H9 (cell line): ENCODE measurements at regions not wholly inside any gene's neighbourhood (a gene's known extent, or its start where the extent isn't known, plus 50 kb on each side); places are given as distances from the start of the nearest gene placed in this dataset.

Source experiments
- DNase-seq: peaks from one replicate; pipeline ENCODE4 v3.0.0-alpha.2; 2017
- H2AFZ ChIP-seq: one replicate; pipeline ENCODE4 v1.6.1; 2013; ENCODE audit warnings: mild to moderate bottlenecking, low read length, control low read depth, moderate library complexity
- H2AK5ac ChIP-seq: 2 replicates; pipeline ENCODE4 v1.6.1; 2013; ENCODE audit warnings: low read length, control low read depth, mixed read lengths; ENCODE audit not compliant: insufficient read length
- H2BK120ac ChIP-seq: one replicate; pipeline ENCODE4 v1.6.1; 2013; ENCODE audit warnings: low read depth, mild to moderate bottlenecking, low read length, control low read depth, inconsistent platforms; ENCODE audit not compliant: poor library complexity, severe bottlenecking
- H2BK12ac ChIP-seq: 2 replicates; pipeline ENCODE4 v1.6.1; 2013; ENCODE audit warnings: low read length, control low read depth, mixed read lengths, low read depth; ENCODE audit not compliant: insufficient read length
- H2BK15ac ChIP-seq: 2 replicates; pipeline ENCODE4 v1.6.1; 2013; ENCODE audit warnings: low read depth, low read length, control low read depth
- H2BK20ac ChIP-seq: one replicate; pipeline ENCODE4 v1.6.1; 2013; ENCODE audit warnings: low read depth, mild to moderate bottlenecking, low read length, control low read depth, inconsistent platforms; ENCODE audit not compliant: poor library complexity, severe bottlenecking
- H2BK5ac ChIP-seq: 2 replicates; pipeline ENCODE4 v1.6.1; 2013; ENCODE audit warnings: low read length, control low read depth, mixed read lengths; ENCODE audit not compliant: insufficient read length
- H3K14ac ChIP-seq: 2 replicates; pipeline ENCODE4 v1.6.1; 2013; ENCODE audit warnings: low read length, control low read depth; ENCODE audit not compliant: insufficient read depth
- H3K18ac ChIP-seq: 2 replicates; pipeline ENCODE4 v1.6.1; 2013; ENCODE audit warnings: low read depth, mild to moderate bottlenecking, mixed read lengths, low read length, control low read depth; ENCODE audit not compliant: insufficient read length
- H3K23ac ChIP-seq: 2 replicates; pipeline ENCODE4 v1.6.1; 2013; ENCODE audit warnings: low read length, control low read depth, mixed read lengths, low read depth; ENCODE audit not compliant: insufficient read length
- H3K23me2 ChIP-seq: 2 replicates; pipeline ENCODE4 v1.6.1; 2013; ENCODE audit warnings: low read depth, mild to moderate bottlenecking, mixed read lengths, low read length, control low read depth; ENCODE audit not compliant: insufficient read length, poor library complexity, severe bottlenecking
- H3K27ac ChIP-seq: 2 replicates; pipeline ENCODE4 v1.5.1; 2013; ENCODE audit warnings: low read length, control low read depth, mixed read lengths, low read depth; ENCODE audit not compliant: insufficient read length
- H3K27me3 ChIP-seq: 2 replicates; pipeline ENCODE4 v1.6.1; 2013; ENCODE audit warnings: low read length, control low read depth, inconsistent platforms; ENCODE audit not compliant: insufficient read depth
- H3K4ac ChIP-seq: 2 replicates; pipeline ENCODE4 v1.6.1; 2013; ENCODE audit warnings: low read depth, mild to moderate bottlenecking, control low read depth, inconsistent platforms, low read length, moderate library complexity
- H3K4me1 ChIP-seq: 2 replicates; pipeline ENCODE4 v1.6.1; 2013; ENCODE audit warnings: low read length, control low read depth, inconsistent platforms; ENCODE audit not compliant: insufficient read depth
- H3K4me2 ChIP-seq: 2 replicates; pipeline ENCODE4 v1.6.1; 2013; ENCODE audit warnings: low read length, control low read depth, mixed read lengths; ENCODE audit not compliant: insufficient read length, insufficient read depth
- H3K56ac ChIP-seq: 2 replicates; pipeline ENCODE4 v1.6.1; 2013; ENCODE audit warnings: low read depth, mild to moderate bottlenecking, mixed read lengths, low read length, control low read depth; ENCODE audit not compliant: insufficient read length
- H3K79me1 ChIP-seq: 2 replicates; pipeline ENCODE4 v1.6.1; 2013; ENCODE audit warnings: low read depth, mild to moderate bottlenecking, moderate library complexity, low read length, control low read depth, inconsistent platforms; ENCODE audit not compliant: insufficient read depth, poor library complexity, severe bottlenecking
- H3K79me2 ChIP-seq: 2 replicates; pipeline ENCODE4 v1.6.1; 2013; ENCODE audit warnings: low read length, control low read depth, inconsistent platforms; ENCODE audit not compliant: insufficient read depth
- H3K9ac ChIP-seq: 2 replicates; pipeline ENCODE4 v1.6.1; 2013; ENCODE audit warnings: low read length, control low read depth, mixed read lengths; ENCODE audit not compliant: insufficient read length; ENCODE audit errors: extremely low read depth
- H3K9me3 ChIP-seq: one replicate; pipeline ENCODE4 v1.6.1; 2013; ENCODE audit warnings: low read depth, low read length, inconsistent platforms; ENCODE audit not compliant: control insufficient read depth
- H3T11ph ChIP-seq: one replicate; pipeline ENCODE4 v1.6.1; 2013; ENCODE audit warnings: mild to moderate bottlenecking, low read length, control low read depth, inconsistent platforms
- H4K20me1 ChIP-seq: one replicate; pipeline ENCODE4 v1.6.1; 2013; ENCODE audit not compliant: control insufficient read depth, insufficient read length, insufficient read depth
- H4K5ac ChIP-seq: 2 replicates; pipeline ENCODE4 v1.6.1; 2013; ENCODE audit warnings: low read depth, mild to moderate bottlenecking, mixed read lengths, low read length, control low read depth; ENCODE audit not compliant: insufficient read length
- H4K8ac ChIP-seq: replicated peaks from 2 replicates; pipeline ENCODE4 v1.6.1; 2013; ENCODE audit warnings: low read length, control low read depth, mixed read lengths, low read depth; ENCODE audit not compliant: insufficient read length
- H4K91ac ChIP-seq: 2 replicates; pipeline ENCODE4 v1.6.1; 2013; ENCODE audit warnings: low read depth, mild to moderate bottlenecking, moderate library complexity, mixed read lengths, low read length, control low read depth; ENCODE audit not compliant: insufficient read length
- H3K27ac Mint-ChIP-seq, 3 experiments: 2 replicates in 2 of 3; 3 replicates in 1 of 3; pipeline ENCODE4 v1.8.0; 2020 to 2021; ENCODE audit warnings: mixed read lengths in 3 of 3, mild to moderate bottlenecking in 1 of 3, moderate library complexity in 1 of 3
- H3K27me3 Mint-ChIP-seq: 2 replicates; pipeline ENCODE4 v1.8.0; 2021; ENCODE audit warnings: low read depth, mild to moderate bottlenecking, moderate library complexity, mixed read lengths
- H3K36me3 Mint-ChIP-seq, 3 experiments: 2 replicates in 2 of 3; 3 replicates in 1 of 3; pipeline ENCODE4 v1.8.0; 2020 to 2021; ENCODE audit warnings: low read depth in 3 of 3, mixed read lengths in 3 of 3; ENCODE audit not compliant: insufficient read depth in 1 of 3
- H3K4me1 Mint-ChIP-seq, 2 experiments: 2 replicates each; pipeline ENCODE4 v1.8.0; 2020; ENCODE audit warnings: mixed read lengths in 2 of 2
- H3K4me3 Mint-ChIP-seq, 2 experiments: 2 replicates in 1 of 2; 3 replicates in 1 of 2; pipeline ENCODE4 v1.8.0; 2020 to 2021; ENCODE audit warnings: mild to moderate bottlenecking in 2 of 2, mixed read lengths in 2 of 2, moderate library complexity in 1 of 2
- H3K9me3 Mint-ChIP-seq, 2 experiments: 2 replicates in 1 of 2; 3 replicates in 1 of 2; pipeline ENCODE4 v1.8.0; 2020; ENCODE audit warnings: mild to moderate bottlenecking in 2 of 2, mixed read lengths in 2 of 2, moderate library complexity in 1 of 2
- CTCF ChIP-seq: fragments of 200-600 bp; sonication (generic); conservative IDR thresholded peaks from 3 replicates; pipeline ENCODE4 v1.8.0; 2021; ENCODE audit warnings: antibody characterized with exemption, mild to moderate bottlenecking
- WGBS: extraction: QIAGEN DNeasy Blood & Tissue Kit; methylation state at CpG from one replicate; pipeline ENCODE4 v1.1.7; 2013; ENCODE audit warnings: missing lambda C conversion rate, low lambda C conversion rate, mixed read lengths; ENCODE audit not compliant: insufficient read length; ENCODE audit errors: extremely low coverage; 5-methylcytosine and 5-hydroxymethylcytosine counted together

GRCh38 chr5:111668477-111669414 lies 88.2 kb downstream of the NREP start:
- Mint-ChIP-seq H3K9me3 (no peaks in the 10 kb centered on the region), H3K36me3 (no peaks in the 10 kb centered on the region), H3K27me3 (peaks cover 2% of the 10 kb centered on the region), H3K4me3 (no peak overlapping the region), H3K4me1 (peaks cover 0 to under 1% of the 10 kb centered on the region in 2 experiments; a peak in 1 of 4 replicates), H3K27ac (no peak overlapping the region)
- Histone ChIP-seq H3K9ac (no peak overlapping the region), H3K4me2 (no peak overlapping the region), H3K56ac (no peak overlapping the region), H2BK120ac (no peak overlapping the region), H4K5ac (no peak overlapping the region), H2BK15ac (no peak overlapping the region), H3K18ac (no peak overlapping the region), H3K14ac (no peak overlapping the region), H3K27ac (no peak overlapping the region), H4K8ac (no peak overlapping the region), H3K79me2 (no peaks in the 10 kb centered on the region), H2BK12ac (no peak overlapping the region), H3K9me3 (no peaks in the 10 kb centered on the region), H4K91ac (no peak overlapping the region), H2BK20ac (no peak overlapping the region), H2AFZ (no peak overlapping the region), H3K4ac (no peak overlapping the region), H3K27me3 (no peaks in the 10 kb centered on the region), H4K20me1 (no peaks in the 10 kb centered on the region), H3K23ac (no peak overlapping the region), H3K23me2 (no peaks in the 10 kb centered on the region), H3T11ph (no peak overlapping the region), H2AK5ac (no peak overlapping the region), H3K79me1 (no peaks in the 10 kb centered on the region), H3K4me1 (no peaks in the 10 kb centered on the region), H2BK5ac (no peak overlapping the region)
- DNase-seq: no peak
- TF ChIP-seq CTCF: no peak
- WGBS: no CpG with 5 or more reads among the region's 4 CpGs
